MM.1S (cell line): ENCODE measurements at regions not wholly inside any gene's neighbourhood (a gene's known extent, or its start where the extent isn't known, plus 50 kb on each side); places are given as distances from the start of the nearest gene placed in this dataset.

Experiments
- EZH2 ChIP-seq: fragments of 300-600 bp; sonication (generic); optimal IDR thresholded peaks from 2 replicates; pipeline ENCODE3; 2017; ENCODE audit warnings: low read depth, mild to moderate bottlenecking, antibody characterized with exemption, low read length, mixed read lengths
- EZH2phosphoT487 ChIP-seq: fragments of 300-600 bp; sonication (generic); IDR thresholded peaks from 2 replicates; pipeline ENCODE4 v1.6.1; 2018; ENCODE audit warnings: antibody characterized with exemption, low read length
- TF ChIP-seq, protein P1 (sequence below): fragments of 300-600 bp; sonication (generic); IDR thresholded peaks from 2 replicates; pipeline ENCODE4 v1.5.1; 2016; ENCODE audit warnings: antibody characterized with exemption, low read length, mixed read lengths

DNA sequence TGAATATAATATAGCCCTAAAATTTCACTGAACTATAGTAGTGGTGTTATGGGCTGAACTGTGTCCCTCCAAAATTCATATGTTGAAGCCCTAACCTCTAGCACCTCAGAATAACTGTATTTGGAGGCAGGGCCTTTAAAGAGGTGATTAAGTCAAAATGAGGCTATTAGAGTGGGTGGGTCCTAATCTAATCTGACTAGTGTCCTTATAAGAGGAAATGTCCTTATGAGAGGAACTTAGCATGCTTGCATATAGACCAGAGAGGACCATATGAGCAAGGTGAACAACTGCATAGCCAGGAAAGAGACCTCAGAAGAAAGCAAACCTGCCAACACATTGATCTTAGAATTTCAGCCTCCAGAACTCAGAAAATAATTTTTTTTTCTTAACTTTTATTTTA is 238.4 kb downstream of the ZEB2 start:
- TF ChIP-seq, protein P1, sequence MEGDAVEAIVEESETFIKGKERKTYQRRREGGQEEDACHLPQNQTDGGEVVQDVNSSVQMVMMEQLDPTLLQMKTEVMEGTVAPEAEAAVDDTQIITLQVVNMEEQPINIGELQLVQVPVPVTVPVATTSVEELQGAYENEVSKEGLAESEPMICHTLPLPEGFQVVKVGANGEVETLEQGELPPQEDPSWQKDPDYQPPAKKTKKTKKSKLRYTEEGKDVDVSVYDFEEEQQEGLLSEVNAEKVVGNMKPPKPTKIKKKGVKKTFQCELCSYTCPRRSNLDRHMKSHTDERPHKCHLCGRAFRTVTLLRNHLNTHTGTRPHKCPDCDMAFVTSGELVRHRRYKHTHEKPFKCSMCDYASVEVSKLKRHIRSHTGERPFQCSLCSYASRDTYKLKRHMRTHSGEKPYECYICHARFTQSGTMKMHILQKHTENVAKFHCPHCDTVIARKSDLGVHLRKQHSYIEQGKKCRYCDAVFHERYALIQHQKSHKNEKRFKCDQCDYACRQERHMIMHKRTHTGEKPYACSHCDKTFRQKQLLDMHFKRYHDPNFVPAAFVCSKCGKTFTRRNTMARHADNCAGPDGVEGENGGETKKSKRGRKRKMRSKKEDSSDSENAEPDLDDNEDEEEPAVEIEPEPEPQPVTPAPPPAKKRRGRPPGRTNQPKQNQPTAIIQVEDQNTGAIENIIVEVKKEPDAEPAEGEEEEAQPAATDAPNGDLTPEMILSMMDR, result no peak
- TF ChIP-seq EZH2phosphoT487 (no peak), EZH2 (no peak)
